OCI-LY7 (cell line): ENCODE measurements at regions not wholly inside any gene's neighbourhood (a gene's known extent, or its start where the extent isn't known, plus 50 kb on each side); places are given as distances from the start of the nearest gene placed in this dataset.

ENCODE experiments used
- BruUV-seq: library from RNA; stranded (reverse); fragments of 400-500 nt; replicated peaks from 2 replicates; lab custom pipeline; 2021; lab: Mats Ljungman, UMichigan
- CTCF ChIA-PET: fragments of 300-600 bp; sonication (Branson Sonifier 250); formaldehyde crosslinking; loops from one replicate; lab custom pipeline; 2022; ENCODE audit warnings: antibody characterized with exemption; ENCODE audit not compliant: unreplicated experiment; lab: Charles Lee
- POLR2A ChIA-PET: fragments of 300-600 bp; sonication (Branson Sonifier 250); formaldehyde crosslinking; loops from one replicate; lab custom pipeline; 2022; ENCODE audit warnings: antibody characterized with exemption; lab: Charles Lee
- DNase-seq: peaks from one replicate; pipeline ENCODE4 v3.0.0-alpha.2; 2015; ENCODE audit warnings: low spot score
- H2AFZ ChIP-seq: fragments of 200-600 bp; sonication (generic), shearing (Covaris generic); 2 replicates; pipeline ENCODE4 v1.6.1; 2014; ENCODE audit warnings: mild to moderate bottlenecking, antibody characterized with exemption, low read length, moderate library complexity
- H3K27ac ChIP-seq: fragments of 200-600 bp; sonication (generic); 2 replicates; pipeline ENCODE4 v1.5.1; 2014; ENCODE audit warnings: mixed run types, low read depth, mild to moderate bottlenecking, moderate library complexity, low read length, inconsistent platforms; ENCODE audit not compliant: poor library complexity, severe bottlenecking
- H3K36me3 ChIP-seq: fragments of 200-600 bp; sonication (generic); 2 replicates; pipeline ENCODE4 v1.6.1; 2014; ENCODE audit warnings: mild to moderate bottlenecking, antibody characterized with exemption, low read length, moderate library complexity, mixed read lengths; ENCODE audit not compliant: insufficient read depth
- H3K4me1 ChIP-seq: fragments of 200-600 bp; sonication (generic); 2 replicates; pipeline ENCODE4 v1.5.1; 2014; ENCODE audit warnings: mild to moderate bottlenecking, low read length; ENCODE audit not compliant: insufficient read depth, poor library complexity, severe bottlenecking
- H3K4me2 ChIP-seq: fragments of 200-600 bp; sonication (generic); 2 replicates; pipeline ENCODE4 v1.6.1; 2014; ENCODE audit warnings: mild to moderate bottlenecking, low read length
- H3K4me3 ChIP-seq: fragments of 200-600 bp; sonication (generic); 2 replicates; pipeline ENCODE4 v1.5.1; 2014; ENCODE audit warnings: mild to moderate bottlenecking, low read depth, low read length; ENCODE audit not compliant: poor library complexity, severe bottlenecking
- H3K79me2 ChIP-seq: fragments of 200-600 bp; sonication (generic); 2 replicates; pipeline ENCODE4 v1.6.1; 2016; ENCODE audit warnings: low read depth, mild to moderate bottlenecking, low read length, moderate library complexity, mixed read lengths; ENCODE audit not compliant: insufficient read depth
- H3K9me2 ChIP-seq: fragments of 200-600 bp; sonication (generic); 2 replicates; pipeline ENCODE4 v1.6.1; 2016; ENCODE audit warnings: mild to moderate bottlenecking, low read length, mixed read lengths; ENCODE audit not compliant: insufficient read depth
- H3K9me3 ChIP-seq: fragments of 200-600 bp; sonication (generic); 2 replicates; pipeline ENCODE4 v1.6.1; 2014; ENCODE audit warnings: mild to moderate bottlenecking, mixed run types, low read length, mixed read lengths
- H4K20me1 ChIP-seq: fragments of 200-600 bp; sonication (generic); 2 replicates; pipeline ENCODE4 v1.6.1; 2014; ENCODE audit warnings: mild to moderate bottlenecking, antibody characterized with exemption, low read length, moderate library complexity, mixed read lengths; ENCODE audit not compliant: insufficient read depth
- EZH2phosphoT487 ChIP-seq: fragments of 200-600 bp; sonication (generic); IDR thresholded peaks from 2 replicates; pipeline ENCODE4 v1.6.1; 2018; ENCODE audit warnings: low read depth, borderline replicate concordance, mild to moderate bottlenecking, mixed run types, antibody characterized with exemption, low read length, moderate library complexity, mixed read lengths
- intact Hi-C: fragments of 100-400 bp; cut with micrococcal nuclease; formaldehyde crosslinking; loops from one replicate; pipeline ENCODE4 v1.10.0; 2022; ENCODE audit not compliant: unreplicated experiment
- TF ChIP-seq, protein P1 (sequence below): fragments of 200-600 bp; sonication (generic); conservative IDR thresholded peaks from 2 replicates; pipeline ENCODE4 v1.5.1; 2014; ENCODE audit warnings: mild to moderate bottlenecking, antibody characterized with exemption, low read length, moderate library complexity, mixed read lengths

DNA sequence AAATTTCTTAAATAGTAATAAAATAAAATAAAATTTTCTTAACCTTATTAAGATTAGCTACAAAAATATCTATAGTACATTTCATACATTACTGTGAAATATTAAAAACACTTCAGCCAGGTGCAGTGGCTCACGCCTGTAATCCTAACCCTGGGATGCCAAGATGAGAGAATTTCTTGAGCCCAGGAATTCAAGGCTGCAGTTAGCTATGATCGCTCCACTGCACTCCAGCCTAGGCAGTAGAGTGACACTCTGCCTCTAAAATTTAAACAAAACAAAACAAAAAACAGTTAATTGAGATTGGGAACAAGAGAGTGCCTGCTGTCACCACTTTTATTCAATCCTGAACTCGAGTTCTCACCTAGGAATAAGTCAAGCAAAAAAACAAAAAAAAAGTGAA lies 95.0 kb upstream of the CPNE8 start:
- H3K79me2 ChIP-seq: no peaks in the 10 kb centered on the region
- TF ChIP-seq, protein P1, sequence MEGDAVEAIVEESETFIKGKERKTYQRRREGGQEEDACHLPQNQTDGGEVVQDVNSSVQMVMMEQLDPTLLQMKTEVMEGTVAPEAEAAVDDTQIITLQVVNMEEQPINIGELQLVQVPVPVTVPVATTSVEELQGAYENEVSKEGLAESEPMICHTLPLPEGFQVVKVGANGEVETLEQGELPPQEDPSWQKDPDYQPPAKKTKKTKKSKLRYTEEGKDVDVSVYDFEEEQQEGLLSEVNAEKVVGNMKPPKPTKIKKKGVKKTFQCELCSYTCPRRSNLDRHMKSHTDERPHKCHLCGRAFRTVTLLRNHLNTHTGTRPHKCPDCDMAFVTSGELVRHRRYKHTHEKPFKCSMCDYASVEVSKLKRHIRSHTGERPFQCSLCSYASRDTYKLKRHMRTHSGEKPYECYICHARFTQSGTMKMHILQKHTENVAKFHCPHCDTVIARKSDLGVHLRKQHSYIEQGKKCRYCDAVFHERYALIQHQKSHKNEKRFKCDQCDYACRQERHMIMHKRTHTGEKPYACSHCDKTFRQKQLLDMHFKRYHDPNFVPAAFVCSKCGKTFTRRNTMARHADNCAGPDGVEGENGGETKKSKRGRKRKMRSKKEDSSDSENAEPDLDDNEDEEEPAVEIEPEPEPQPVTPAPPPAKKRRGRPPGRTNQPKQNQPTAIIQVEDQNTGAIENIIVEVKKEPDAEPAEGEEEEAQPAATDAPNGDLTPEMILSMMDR: no peak
- no peak for TF ChIP-seq EZH2phosphoT487
- no peak overlapping the region for H3K27ac ChIP-seq
- no peaks in the 10 kb centered on the region for H4K20me1 ChIP-seq
- no peaks in the 10 kb centered on the region for H3K4me1 ChIP-seq
- no peak for DNase-seq
- CTCF ChIA-PET: no interaction called here
- H3K36me3 ChIP-seq: no peaks in the 10 kb centered on the region
- H3K9me2 ChIP-seq: no peaks in the 10 kb centered on the region
- intact Hi-C loops: no loop called here
- H3K4me2 ChIP-seq: no peak overlapping the region
- no peak overlapping the region for H3K4me3 ChIP-seq
- no peak overlapping the region for H2AFZ ChIP-seq
- no TSS peak for BruUV-seq
- no peaks in the 10 kb centered on the region for H3K9me3 ChIP-seq
- POLR2A ChIA-PET: interaction anchor here (0.8 kb wide), 1 partner anchor 11 kb away, joined by 3 read pairs; no protein-coding TSS in a partner anchor

GRCh38 chr12:38998887-38999482 lies 93.6 kb upstream of the CPNE8 start:
- Histone ChIP-seq H3K79me2 (no peaks in the 10 kb centered on the region), H3K36me3 (no peaks in the 10 kb centered on the region), H3K27ac (no peak overlapping the region), H4K20me1 (no peaks in the 10 kb centered on the region), H3K9me2 (no peaks in the 10 kb centered on the region), H3K4me2 (no peak overlapping the region), H3K4me1 (no peaks in the 10 kb centered on the region), H3K4me3 (no peak overlapping the region), H2AFZ (no peak overlapping the region), H3K9me3 (no peaks in the 10 kb centered on the region)
- TF ChIP-seq, protein P1: no peak
- no peak for TF ChIP-seq EZH2phosphoT487
- intact Hi-C loops: no loop called here
- DNase-seq: no peak
- POLR2A ChIA-PET: interaction anchor here (0.6 kb wide), 1 partner anchor 487 kb away, joined by 3 read pairs; no protein-coding TSS in a partner anchor
- no TSS peak for BruUV-seq
- CTCF ChIA-PET: no interaction called here

- Histone ChIP-seq H3K9me2 (no peaks in the 10 kb centered on the region), H3K79me2 (no peaks in the 10 kb centered on the region), H3K36me3 (no peaks in the 10 kb centered on the region), H4K20me1 (no peaks in the 10 kb centered on the region), H3K27ac (no peak overlapping the region), H3K4me1 (no peaks in the 10 kb centered on the region), H2AFZ (no peak overlapping the region), H3K4me3 (no peak overlapping the region), H3K9me3 (no peaks in the 10 kb centered on the region), H3K4me2 (no peak overlapping the region)
- DNase-seq: no peak
- CTCF ChIA-PET: no interaction called here
- intact Hi-C loops: no loop called here
- no TSS peak for BruUV-seq
- POLR2A ChIA-PET: interaction anchor here (1.0 kb wide), 1 partner anchor 27 kb away, joined by 3 read pairs; no protein-coding TSS in a partner anchor
- TF ChIP-seq, protein P1: no peak
- no peak for TF ChIP-seq EZH2phosphoT487
These were observed 89.9 kb upstream of the CPNE8 start for GRCh38 chr12:38995249-38995648.
